GM19463 (cell line): ENCODE measurements at regions not wholly inside any gene's neighbourhood (a gene's known extent, or its start where the extent isn't known, plus 50 kb on each side); places are given as distances from the start of the nearest gene placed in this dataset.

Experiments
- ATAC-seq: cut with Tn5 transposase; IDR thresholded peaks from one replicate; pipeline ENCODE4 v1.9.1; 2021; ENCODE audit warnings: mild to moderate bottlenecking, moderate library complexity; ENCODE audit not compliant: unreplicated experiment

GRCh38 chr6:94121094-94121493, 701.7 kb upstream of the EPHA7 start:
- no peak for ATAC-seq

DNA sequence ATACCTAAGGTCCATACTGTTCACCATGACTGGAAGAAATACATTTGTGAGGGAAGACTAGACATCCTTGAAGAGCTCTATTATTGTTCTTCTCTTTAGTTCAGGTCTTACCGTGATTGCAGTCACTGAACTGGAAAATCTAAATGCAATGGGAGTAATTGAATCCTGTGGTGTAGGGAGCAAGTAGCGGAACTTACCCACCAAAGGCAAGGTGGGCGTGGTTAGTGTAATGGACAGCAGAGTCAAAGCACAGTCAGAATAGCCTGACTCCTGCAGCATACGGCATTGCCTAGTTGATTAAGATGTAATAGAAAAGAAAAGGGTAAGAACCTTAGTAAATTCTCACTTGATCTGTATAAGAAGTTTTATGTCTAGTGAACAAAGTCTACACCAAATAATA, 679.7 kb upstream of the EPHA7 start:
- ATAC-seq: no peak

DNA sequence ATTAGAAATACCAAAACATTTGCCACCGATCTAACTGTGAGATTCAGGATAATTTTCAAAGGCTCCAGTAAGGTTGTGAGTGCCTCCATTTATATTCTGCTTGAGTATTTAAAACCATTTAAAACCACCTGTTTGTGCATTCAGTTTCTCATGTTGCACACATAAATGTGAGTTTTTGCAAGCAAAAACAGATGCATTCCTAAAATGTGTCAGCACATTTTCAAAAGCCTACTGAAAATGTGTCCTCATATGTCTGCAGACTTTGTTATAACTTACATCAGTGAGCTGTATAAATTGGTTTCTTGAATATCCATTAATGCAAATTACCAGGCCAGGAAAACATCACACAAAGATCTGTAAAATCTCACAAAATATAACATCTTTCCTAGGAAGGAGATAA, 676.6 kb upstream of the EPHA7 start:
- ATAC-seq: no peak

DNA sequence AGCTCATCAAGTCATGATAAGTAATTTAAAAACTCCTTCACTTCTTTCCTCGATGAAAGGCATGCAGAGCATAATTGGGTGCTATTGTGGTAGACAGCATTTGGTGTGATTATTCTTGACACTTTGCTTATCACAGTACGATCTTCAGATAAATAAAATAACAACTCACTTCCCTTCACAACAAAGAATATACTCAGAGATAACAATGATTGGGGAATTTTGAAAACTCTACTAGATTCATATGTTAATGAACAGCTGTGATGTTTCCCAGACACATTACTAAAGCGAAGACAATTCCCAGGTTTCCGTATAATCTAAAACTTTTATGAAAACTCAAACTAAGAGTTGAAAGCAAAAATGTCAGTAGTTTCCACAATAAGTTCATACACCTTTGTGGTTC, 670.6 kb upstream of the EPHA7 start:
- no peak for ATAC-seq

- no peak for ATAC-seq
These were observed 669.5 kb upstream of the EPHA7 start for GRCh38 chr6:94088870-94089269.

GRCh38 chr6:94074764-94075163, 655.4 kb upstream of the EPHA7 start:
- no peak for ATAC-seq

GRCh38 chr6:94071835-94072234, 652.5 kb upstream of the EPHA7 start:
- no peak for ATAC-seq

GRCh38 chr6:94065707-94066337, 646.5 kb upstream of the EPHA7 start:
- ATAC-seq: no peak

DNA sequence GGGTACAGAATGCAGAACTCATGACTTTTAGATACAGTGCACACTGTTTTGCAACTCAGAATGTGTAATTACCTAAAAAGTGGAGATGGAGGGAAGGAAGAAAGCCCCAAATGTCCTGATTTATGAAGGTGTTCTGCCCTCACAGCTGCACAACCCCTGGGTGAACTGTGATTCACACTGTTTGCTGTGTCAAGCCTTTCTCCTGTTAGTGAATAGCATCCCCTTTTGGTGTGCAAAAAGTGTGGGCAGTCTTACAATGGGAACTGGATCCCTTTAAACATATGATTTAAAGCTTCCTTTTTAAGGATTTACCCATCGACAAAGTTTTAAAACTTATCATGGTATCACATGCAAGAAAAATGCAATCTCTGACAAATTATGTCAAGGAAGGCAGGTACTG, 633.4 kb upstream of the EPHA7 start:
- no peak for ATAC-seq

DNA sequence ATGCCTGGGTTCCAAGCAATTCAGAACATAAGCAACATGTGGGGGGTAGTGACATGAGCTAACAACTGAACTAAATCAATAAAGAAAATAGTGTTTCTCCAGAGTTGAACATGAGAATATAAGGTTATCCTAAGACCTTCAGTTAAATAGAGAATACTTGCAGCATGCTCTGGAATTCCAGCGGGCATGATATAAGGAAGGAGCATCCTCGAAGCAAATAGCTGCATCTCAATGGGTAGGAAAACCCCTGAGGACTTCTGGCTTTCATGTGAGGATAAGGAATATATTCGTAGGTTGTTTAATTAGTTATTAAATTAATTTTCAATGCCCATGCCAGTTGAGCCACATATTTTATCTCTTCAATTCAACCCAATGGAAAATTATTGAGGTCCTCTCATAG, 631.2 kb upstream of the EPHA7 start:
- no peak for ATAC-seq

GRCh38 chr6:94049001-94049400, 629.6 kb upstream of the EPHA7 start:
- ATAC-seq: no peak

GRCh38 chr6:94045099-94045829, 625.9 kb upstream of the EPHA7 start:
- no peak for ATAC-seq

GRCh38 chr6:94041945-94042709, 622.8 kb upstream of the EPHA7 start:
- no peak for ATAC-seq

GRCh38 chr6:94036024-94036423, 616.7 kb upstream of the EPHA7 start:
- no peak for ATAC-seq

DNA sequence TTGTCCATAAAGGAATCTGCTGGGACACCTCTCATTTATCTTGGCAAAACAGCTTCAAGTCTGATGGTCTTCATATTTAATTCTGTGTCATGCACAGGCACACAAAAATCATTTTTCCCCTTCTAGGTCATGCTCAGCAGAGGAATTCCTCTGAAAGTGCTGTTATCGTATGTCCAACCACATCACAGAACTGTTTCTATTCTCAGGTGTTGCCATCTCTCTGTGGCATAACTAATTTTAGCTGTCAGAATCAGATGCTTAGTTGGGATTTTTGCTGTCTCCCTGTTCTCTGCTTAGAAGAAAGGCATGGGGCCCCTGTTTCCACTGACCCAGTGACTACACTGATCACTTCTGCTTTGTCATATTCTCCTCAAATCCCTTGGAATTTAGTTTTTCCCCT, 608.0 kb upstream of the EPHA7 start:
- no peak for ATAC-seq

DNA sequence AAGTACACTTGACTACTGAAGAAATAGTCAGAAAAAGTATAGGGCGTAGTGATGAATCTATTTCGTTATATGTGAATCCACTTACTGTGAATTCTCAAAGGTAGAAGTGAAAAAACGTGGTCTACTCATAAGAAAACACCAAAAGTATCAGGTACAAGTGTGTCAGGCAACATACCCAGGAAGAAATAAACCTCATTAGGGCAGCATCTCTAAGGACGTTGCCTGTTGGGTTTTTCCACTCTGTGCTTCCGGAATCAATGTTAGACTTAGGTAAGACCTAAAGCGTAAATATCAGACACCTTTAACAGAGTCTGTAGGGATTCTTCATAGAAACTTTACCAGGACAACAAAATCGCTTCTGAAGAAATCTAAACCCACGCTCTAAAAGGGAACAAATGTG, 607.2 kb upstream of the EPHA7 start:
- ATAC-seq: no peak

- ATAC-seq: no peak
These were observed 586.5 kb upstream of the EPHA7 start for GRCh38 chr6:94005835-94006234.

GRCh38 chr6:93992976-93993375, 573.6 kb upstream of the EPHA7 start:
- ATAC-seq: no peak

DNA sequence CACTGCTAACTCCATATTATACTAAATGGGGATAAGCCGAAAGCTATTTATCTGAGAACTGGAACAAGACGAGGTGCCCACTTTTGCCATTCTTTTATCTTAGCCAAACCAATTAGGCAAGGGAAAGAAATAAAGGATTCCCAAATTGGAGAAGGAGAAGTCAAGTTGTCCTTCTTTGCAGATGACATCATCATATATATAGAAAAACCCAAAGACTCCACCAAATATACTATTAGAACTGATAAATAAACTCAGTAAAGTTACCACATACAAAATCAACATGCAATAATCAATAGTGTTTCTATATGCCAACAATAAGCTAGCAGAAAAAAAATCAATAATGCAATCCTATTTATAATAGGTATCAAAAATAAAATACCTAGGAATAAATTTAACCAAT, 570.3 kb upstream of the EPHA7 start:
- ATAC-seq: no peak

DNA sequence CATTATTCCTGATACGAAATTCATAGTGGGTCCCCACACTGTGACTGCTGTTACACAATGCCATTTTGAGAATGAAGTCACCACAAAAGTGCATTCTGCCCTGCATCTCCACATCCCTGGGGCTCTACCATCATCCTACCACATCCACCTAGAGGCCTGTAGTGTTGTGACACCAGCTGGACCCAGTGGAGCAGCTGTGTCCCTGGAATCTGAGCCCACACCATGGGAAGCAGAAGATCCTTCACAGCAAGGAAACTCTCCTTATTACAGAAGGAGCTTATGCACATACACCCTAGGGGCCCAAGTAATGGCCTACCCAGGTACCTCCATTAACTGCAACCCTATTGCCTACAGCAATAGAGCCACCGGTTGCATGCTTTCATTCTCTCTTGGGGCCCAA, 566.6 kb upstream of the EPHA7 start:
- no peak for ATAC-seq

- ATAC-seq: no peak
These were observed 555.8 kb upstream of the EPHA7 start for GRCh38 chr6:93975159-93975558.

GRCh38 chr6:93974332-93974731, 555.0 kb upstream of the EPHA7 start:
- no peak for ATAC-seq
